ENCODE measurements at regions not wholly inside any gene's neighbourhood (a gene's known extent, or its start where the extent isn't known, plus 50 kb on each side); places are given as distances from the start of the nearest gene placed in this dataset.
"Not testable (repeated sequence)": the region's sequence is repeated elsewhere in the genome, so short reads cannot be mapped to it uniquely, and the experiment has no call there.

DNA sequence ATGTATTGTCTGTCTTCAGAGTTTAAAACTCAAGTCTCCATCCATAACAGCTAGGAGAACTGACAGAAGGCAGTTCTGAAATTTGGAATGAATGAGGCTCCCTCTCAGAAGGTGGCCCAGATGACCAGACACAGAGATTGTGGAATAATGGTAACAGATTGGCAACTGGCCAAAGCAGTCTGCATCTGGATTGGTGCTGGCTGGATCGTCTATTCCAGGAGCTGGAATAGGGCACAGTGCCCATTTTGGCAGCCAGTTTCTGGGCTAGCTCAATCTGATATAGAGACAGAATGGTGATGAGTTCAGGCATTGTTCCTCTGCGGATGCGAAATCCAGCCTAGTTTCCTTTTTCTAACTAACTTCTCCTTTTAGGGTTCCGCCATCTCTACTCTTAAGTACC, 851.7 kb downstream of the PDCD6IP start:
- DNase-seq, result no peak
- no peak for ATAC-seq

GRCh38 chr3:34668915-34669314, 870.5 kb downstream of the PDCD6IP start:
- no peak for DNase-seq
- no peak for ATAC-seq

- DNase-seq (no peak), ATAC-seq (no peak)
Measured at GRCh38 chr3:34669490-34669889, 871.1 kb downstream of the PDCD6IP start.

- DNase-seq, result no peak
- ATAC-seq, result no peak
Measured at GRCh38 chr3:34675383-34676120, 877.1 kb downstream of the PDCD6IP start.

DNA sequence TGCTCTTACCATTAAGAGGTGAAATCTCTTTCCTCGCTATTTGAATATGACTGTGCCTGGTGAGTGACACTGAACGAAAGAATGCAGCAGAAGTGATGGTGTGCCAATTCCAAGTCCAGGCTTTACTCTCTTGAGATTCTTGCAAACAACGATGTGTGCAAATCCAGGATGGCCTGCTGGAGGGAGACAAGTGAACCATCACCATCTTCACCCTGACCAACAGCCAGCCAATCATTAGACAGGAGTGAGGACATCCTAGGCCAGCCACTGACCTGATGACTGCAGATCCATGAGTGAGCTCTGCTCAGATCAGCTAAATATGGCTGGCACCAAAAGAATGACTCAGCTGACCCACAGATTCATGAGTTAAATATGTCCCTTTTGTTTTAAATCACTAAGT, 878.0 kb downstream of the PDCD6IP start:
- DNase-seq, result no peak
- ATAC-seq, result no peak

DNA sequence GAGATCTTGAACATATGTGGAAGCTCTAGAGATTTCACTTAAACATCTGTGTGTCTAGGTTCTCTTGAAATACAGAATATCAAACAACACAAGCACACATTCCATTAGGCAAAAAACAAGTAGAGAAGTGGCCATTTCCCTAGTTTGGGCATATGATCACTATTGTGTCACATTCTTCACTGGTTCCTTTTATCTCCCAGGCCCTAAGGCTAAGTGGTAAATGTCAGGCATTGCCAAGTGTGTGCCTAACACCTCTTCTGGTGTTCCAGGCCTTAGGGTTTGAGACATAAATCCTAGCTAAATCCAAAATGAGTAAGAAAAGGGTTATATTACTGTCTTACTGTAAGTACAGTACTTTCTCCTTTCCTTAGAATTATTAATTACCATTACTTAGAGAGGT, 880.1 kb downstream of the PDCD6IP start:
- DNase-seq, result no peak
- ATAC-seq, result no peak

DNA sequence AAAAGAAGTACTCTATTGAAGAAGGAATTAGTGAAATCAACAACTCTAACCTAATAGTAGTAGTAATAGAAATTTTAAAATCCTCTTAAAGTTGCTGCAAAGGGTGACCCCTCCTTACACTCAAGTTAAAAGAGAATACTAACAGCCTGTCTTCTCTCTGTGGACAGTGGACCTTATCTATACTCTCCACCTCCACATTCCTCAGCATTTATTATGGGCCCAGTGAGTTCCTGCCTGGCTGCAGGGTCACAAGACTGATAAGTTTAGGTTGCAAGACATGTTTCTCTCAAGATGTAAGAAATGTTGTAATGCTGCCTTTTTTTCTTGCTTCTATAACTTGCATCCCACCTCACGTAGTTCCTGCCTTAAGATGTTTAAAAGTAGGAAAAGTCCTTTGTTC, 880.6 kb downstream of the PDCD6IP start:
- DNase-seq, ATAC-seq: not testable (repeated sequence)

- DNase-seq, result peak; percentile 49
- no peak for ATAC-seq
Measured at GRCh38 chr3:34683851-34684250, 885.4 kb downstream of the PDCD6IP start.

GRCh38 chr3:34686541-34686940, 888.1 kb downstream of the PDCD6IP start:
- DNase-seq, result no peak
- ATAC-seq, result no peak

DNA sequence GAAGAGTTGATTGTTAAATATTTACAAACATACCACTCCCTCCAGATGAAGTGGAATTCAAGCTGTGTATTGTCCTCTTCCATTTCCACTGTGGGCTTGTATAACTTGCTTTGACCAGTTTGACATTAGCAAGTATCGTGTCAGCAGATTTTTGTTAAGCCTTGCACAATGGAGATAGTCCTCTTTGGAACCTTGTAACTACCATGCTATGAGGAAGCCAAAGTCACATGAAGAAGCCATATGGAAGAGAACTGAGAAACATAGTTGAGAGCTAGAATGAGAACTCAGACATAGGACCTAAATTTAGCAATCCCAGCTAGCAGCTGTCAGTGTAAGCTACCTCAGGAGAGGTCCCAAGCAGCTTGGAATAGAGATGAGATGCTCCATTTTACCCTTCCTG, 889.2 kb downstream of the PDCD6IP start:
- ATAC-seq (no peak), DNase-seq (no peak)

GRCh38 chr3:34696831-34697230, 898.4 kb downstream of the PDCD6IP start:
- ATAC-seq (no peak), DNase-seq (no peak)

- no peak for DNase-seq
- ATAC-seq, result no peak
Measured at GRCh38 chr3:34703053-34703452, 904.6 kb downstream of the PDCD6IP start.

GRCh38 chr3:34724916-34725499, 914.3 kb upstream of the ARPP21 start:
- DNase-seq (no peak), ATAC-seq (no peak)

GRCh38 chr3:34725774-34726173, 913.6 kb upstream of the ARPP21 start:
- DNase-seq (no peak), ATAC-seq (no peak)

GRCh38 chr3:34727700-34728099, 911.6 kb upstream of the ARPP21 start:
- ATAC-seq (no peak), DNase-seq (no peak)

DNA sequence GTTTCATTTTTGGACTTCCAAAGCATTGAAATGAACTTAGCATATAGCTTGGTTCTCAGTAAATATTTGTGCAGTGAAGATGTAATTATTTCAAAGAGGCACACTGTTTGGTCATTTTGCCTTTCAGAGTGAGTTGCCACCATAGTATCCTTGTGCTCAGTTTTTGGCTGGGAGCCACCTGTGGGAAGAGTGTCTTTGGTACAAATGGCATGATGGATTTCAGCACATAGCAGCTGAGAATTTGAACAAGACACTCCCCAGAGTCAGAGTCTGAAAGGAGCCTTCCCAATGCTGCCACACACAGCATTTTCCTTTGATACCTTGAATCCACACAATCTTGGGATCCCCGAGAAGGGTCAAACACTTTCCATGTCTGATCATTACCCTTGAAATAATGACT, 897.2 kb upstream of the ARPP21 start:
- DNase-seq (no peak), ATAC-seq (no peak)

DNA sequence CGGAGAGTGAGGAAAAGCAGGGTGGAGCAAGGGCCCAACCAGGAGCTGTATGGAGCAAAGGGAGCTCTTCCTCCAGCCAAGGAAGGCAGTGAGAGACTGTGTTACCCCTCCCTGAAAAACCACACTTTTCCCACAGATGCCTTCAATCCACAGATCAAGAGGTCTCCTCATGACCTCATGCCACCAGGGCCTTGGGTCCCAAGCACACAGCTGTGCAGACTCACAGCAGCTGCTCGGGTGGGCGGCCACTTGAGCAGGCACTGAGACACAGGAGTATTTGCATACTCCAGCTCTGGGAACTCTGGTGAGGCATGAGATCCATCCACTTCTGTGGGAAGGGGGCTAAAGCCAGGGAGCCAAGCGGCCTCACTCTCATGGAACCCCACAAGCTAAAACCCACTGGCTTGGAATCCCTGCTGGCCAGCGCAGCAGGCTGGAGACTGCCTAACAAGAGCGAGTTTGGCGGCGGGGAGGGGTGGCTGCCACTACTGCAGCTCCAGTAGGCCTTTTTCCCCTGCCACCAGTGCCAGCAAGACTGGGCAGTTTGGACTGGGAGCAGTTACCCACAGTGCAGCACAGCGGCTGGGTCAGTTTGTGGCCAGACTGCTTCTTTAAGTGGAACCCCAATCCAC, 880.6 kb upstream of the ARPP21 start:
- ATAC-seq (no peak), DNase-seq (no peak)

DNA sequence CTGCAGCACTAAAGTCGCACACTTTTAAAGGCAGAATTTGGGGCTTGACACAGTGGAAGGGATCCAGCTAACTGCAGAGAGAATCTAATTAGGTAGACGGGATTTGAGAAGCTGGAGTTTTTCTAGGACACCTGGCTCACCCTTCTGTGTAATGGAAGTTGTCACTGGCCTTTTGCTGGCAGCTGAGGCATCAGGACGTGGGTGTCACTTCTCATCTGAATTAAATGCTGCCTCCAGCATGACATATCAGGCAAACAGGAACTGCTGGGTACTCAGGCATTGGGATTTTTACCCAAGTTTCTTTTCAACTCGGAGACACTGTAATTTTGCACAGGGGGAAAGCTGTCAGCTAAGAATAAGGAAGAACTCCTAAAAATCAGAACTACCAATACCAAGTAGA, 861.9 kb upstream of the ARPP21 start:
- no peak for ATAC-seq
- no peak for DNase-seq

GRCh38 chr3:34779092-34779491, 860.2 kb upstream of the ARPP21 start:
- DNase-seq (no peak), ATAC-seq (no peak)

DNA sequence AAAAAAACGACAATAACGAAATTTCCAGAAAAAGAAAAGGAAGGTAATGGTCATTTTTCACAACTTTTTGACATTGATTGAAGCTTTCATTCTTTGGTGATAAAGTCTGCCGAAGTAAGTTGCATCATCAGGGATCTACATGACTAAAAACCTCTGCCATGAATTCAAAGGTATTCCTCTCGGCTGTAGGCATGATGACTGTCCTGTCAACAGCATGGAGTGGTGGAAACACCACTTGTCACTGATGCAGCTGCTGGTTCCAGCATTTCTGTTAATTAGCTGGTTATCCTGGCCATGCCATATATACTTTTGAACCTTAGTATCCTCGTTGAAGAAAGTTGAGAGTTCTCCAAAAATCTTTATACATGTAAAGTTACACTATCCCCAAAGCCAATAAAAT, 859.0 kb upstream of the ARPP21 start:
- no peak for ATAC-seq
- no peak for DNase-seq

DNA sequence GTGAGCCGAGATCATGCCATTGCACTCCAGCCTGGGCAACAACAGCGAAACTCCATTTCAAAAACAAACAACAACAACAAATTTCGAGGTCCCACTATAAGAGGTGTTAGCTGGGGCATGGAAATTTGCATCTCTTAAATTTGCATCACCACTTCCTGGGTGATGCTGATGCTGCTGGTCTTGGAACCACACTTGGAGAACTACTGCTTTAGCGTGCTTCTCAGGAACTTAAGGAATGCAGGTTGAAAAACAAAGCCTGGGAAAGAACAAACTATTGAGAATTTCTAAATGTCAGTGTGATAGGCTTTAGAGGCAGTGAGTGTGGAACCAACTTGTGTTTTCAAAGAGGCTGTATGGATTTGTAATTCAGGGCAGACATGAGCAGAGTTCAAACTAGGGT, 858.4 kb upstream of the ARPP21 start:
- ATAC-seq (no peak), DNase-seq (no peak)

DNA sequence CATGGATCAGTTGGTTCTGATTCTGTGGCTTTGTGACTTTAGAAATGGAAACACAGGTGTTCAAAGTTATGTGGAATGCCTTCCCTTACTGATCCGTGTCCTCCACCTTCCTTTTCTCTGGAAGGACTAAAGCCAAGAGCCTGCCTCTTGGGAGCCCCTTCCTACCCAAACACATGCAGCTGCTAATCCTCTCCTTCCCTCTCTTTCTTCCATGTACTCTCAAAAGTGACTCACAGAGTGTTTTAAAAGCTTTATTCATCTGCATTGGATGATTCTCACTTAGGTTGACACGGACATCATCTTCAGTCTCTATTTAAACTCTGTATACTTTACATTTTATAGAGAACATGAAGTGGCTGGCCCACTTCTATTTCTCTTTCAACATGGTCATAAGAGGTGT, 856.5 kb upstream of the ARPP21 start:
- DNase-seq, result no peak

DNA sequence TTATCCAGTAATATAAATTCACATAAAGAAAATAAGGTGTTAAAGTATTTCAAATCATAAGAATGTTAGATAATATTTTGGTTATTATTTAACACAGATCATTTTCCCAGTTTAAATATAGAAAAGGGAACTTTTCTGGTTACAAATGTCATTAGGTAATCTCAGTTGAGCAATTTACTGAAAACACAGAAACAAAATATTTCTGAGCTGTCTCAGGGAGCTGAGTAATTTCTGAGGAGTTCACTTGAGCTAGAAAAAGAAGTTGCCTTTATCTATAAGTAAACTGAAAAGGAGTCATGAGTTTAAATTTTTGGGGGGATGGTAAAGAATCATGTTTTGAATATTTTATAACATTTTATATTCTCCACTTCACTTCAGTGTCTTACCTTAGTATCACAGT, 855.4 kb upstream of the ARPP21 start:
- no peak for ATAC-seq
- DNase-seq, result no peak

More for the DNA sequence above, 856.5 kb upstream of the ARPP21 start:
- no peak for ATAC-seq

DNA sequence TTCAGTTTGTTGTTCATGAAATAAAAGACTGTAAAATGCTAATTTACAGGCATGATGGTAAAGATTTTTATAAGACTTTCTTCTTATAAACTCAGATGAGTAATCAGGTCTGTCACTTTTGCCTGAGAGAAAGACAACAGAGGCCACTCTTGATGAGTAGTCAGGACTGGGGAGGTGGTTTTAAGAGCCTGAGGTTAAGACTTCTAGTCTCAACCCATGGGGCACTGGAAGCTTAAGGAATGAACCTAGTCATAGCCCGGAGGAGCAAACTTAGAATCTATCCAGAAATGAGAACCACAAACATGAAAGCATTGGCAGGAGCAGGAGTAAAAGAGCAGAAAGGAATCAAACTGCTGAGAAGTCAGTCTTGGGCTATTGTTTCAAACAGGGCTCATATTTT, 846.3 kb upstream of the ARPP21 start:
- DNase-seq (no peak), ATAC-seq (no peak)

All from stimulated activated naive CD8-positive, alpha-beta T cell treated with anti-CD3 and anti-CD28 coated beads, Interleukin-15, Interleukin-2, amounts not matched to agents 100 U/mL and 50 U/mL, for 24 hours (primary cell).